GM18870 (cell line): ENCODE measurements at regions not wholly inside any gene's neighbourhood (a gene's known extent, or its start where the extent isn't known, plus 50 kb on each side); places are given as distances from the start of the nearest gene placed in this dataset.

Experiments
- ATAC-seq: cut with Tn5 transposase; IDR thresholded peaks from one replicate; pipeline ENCODE4 v1.9.1; 2021; ENCODE audit warnings: moderate library complexity; ENCODE audit not compliant: unreplicated experiment

- no peak for ATAC-seq
Observed at GRCh38 chr15:38879909-38880471, 315.4 kb upstream of the RASGRP1 start.

- no peak for ATAC-seq
Observed at GRCh38 chr15:38882221-38882620, 317.6 kb upstream of the RASGRP1 start.

- ATAC-seq = no peak
Observed at GRCh38 chr15:38883987-38884386, 319.4 kb upstream of the RASGRP1 start.

- no peak for ATAC-seq
Observed at GRCh38 chr15:38885001-38885400, 320.4 kb upstream of the RASGRP1 start.

GRCh38 chr15:38885471-38885952 lies 320.9 kb upstream of the RASGRP1 start:
- no peak for ATAC-seq

- ATAC-seq = no peak
Observed at GRCh38 chr15:38886315-38887163, 321.9 kb upstream of the RASGRP1 start.

GRCh38 chr15:38888701-38889221 lies 324.1 kb upstream of the RASGRP1 start:
- no peak for ATAC-seq

- no peak for ATAC-seq
Observed at GRCh38 chr15:38890194-38890593, 325.6 kb upstream of the RASGRP1 start.

GRCh38 chr15:38893925-38894242 lies 329.3 kb upstream of the RASGRP1 start:
- no peak for ATAC-seq

GRCh38 chr15:38894243-38894948 lies 329.8 kb upstream of the RASGRP1 start:
- no peak for ATAC-seq

GRCh38 chr15:38895326-38896255 lies 331.0 kb upstream of the RASGRP1 start:
- no peak for ATAC-seq

- ATAC-seq = no peak
Observed at GRCh38 chr15:38896647-38897046, 332.0 kb upstream of the RASGRP1 start.

GRCh38 chr15:38897551-38897950 lies 332.9 kb upstream of the RASGRP1 start:
- no peak for ATAC-seq

- ATAC-seq = no peak
Observed at GRCh38 chr15:38898236-38898635, 333.6 kb upstream of the RASGRP1 start.

GRCh38 chr15:38899300-38899699 lies 334.7 kb upstream of the RASGRP1 start:
- ATAC-seq = no peak

GRCh38 chr15:38904298-38904697 lies 339.7 kb upstream of the RASGRP1 start:
- ATAC-seq = no peak

GRCh38 chr15:38905632-38906031 lies 341.0 kb upstream of the RASGRP1 start:
- no peak for ATAC-seq

- ATAC-seq = no peak
Observed at GRCh38 chr15:38920966-38921365, 356.4 kb upstream of the RASGRP1 start.

- no peak for ATAC-seq
Observed at GRCh38 chr15:38921471-38921870, 356.9 kb upstream of the RASGRP1 start.

- ATAC-seq = no peak
Observed at GRCh38 chr15:38928431-38928830, 363.8 kb upstream of the RASGRP1 start.
